ENCODE measurements at regions not wholly inside any gene's neighbourhood (a gene's known extent, or its start where the extent isn't known, plus 50 kb on each side); places are given as distances from the start of the nearest gene placed in this dataset.

DNA sequence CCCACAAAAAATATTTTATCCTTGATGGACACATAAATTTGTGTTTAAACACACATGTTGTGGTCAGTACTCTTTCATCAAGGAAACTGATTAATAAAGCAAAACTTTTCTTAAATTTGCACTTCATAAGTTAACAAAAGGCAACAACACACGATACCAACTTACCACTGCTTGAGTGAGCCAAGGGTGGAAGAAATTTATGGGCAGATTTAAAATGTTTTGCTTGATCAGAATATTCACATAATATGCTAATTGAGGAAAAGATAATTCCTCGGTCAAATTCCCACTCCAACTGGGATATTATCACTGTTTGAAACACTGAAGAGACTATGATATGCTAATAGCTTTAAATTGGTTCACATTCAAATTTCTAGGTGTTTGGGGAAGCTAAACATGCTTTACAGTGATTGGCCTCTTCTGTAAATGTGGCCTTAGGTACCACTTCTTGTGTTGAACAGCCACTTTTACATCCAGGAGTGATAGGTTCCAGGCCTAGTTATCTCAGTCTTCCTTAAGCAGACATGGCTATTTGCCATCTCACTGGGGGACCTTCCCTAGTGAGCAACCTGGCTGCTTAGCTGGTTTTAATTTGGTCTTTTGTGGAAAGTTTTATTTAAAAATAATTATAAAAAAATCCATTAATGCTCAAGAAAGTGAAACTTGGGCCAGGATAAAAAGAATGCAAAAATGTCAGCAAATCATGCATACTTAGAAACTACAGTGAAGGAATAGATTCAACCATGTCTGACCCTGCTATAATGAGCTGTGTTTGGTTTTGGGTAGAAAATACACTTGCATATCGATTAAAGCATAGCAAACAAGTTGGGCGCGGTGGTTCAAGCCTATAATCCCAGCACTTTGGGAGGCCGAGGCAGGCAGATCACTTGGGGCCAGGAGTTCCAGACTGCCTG is 221.2 kb upstream of the MAP3K7 start:
- TF ChIP-seq, protein P1, sequence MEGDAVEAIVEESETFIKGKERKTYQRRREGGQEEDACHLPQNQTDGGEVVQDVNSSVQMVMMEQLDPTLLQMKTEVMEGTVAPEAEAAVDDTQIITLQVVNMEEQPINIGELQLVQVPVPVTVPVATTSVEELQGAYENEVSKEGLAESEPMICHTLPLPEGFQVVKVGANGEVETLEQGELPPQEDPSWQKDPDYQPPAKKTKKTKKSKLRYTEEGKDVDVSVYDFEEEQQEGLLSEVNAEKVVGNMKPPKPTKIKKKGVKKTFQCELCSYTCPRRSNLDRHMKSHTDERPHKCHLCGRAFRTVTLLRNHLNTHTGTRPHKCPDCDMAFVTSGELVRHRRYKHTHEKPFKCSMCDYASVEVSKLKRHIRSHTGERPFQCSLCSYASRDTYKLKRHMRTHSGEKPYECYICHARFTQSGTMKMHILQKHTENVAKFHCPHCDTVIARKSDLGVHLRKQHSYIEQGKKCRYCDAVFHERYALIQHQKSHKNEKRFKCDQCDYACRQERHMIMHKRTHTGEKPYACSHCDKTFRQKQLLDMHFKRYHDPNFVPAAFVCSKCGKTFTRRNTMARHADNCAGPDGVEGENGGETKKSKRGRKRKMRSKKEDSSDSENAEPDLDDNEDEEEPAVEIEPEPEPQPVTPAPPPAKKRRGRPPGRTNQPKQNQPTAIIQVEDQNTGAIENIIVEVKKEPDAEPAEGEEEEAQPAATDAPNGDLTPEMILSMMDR (IDR thresholded peaks at IDR 0.05): no peak
- no peak for TF ChIP-seq POLR2A (IDR thresholded peaks at IDR 0.05)

All from thyroid gland (tissue), 4 donors.